RPMI8226 (cell line): ENCODE measurements at regions not wholly inside any gene's neighbourhood (a gene's known extent, or its start where the extent isn't known, plus 50 kb on each side); places are given as distances from the start of the nearest gene placed in this dataset.

Source experiments
- DNase-seq: peaks from one replicate; pipeline ENCODE4 v3.0.0-alpha.2; 2015

DNA sequence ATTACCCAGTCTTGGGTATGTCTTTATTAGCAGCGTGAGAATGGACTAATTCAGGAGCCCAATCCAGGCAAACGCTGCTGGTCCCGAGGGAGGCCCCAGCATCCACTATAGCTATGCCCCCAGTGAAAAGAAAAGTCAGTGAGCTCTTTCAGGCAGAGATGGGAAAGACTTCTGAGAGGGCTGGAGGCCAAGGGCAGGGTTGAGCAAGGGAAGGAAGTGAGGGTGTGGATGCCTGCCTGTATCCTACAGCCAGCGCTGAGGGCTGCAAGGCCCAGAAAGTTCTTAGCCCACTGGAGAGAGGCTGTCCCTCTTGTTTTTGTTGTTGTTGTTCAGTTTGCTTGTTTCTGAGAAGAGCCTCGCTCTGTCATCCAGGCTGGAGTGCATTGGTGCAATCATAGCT is 261.6 kb downstream of the ZEB1 start:
- no peak for DNase-seq
